Spleen (tissue), 11 donors: ENCODE measurements at regions not wholly inside any gene's neighbourhood (a gene's known extent, or its start where the extent isn't known, plus 50 kb on each side); places are given as distances from the start of the nearest gene placed in this dataset.
A peak's percentile ranks its signal among the peaks of the same experiment; 100 is the strongest.

Experiments
- DNase-seq: peaks from one replicate; pipeline ENCODE4 v3.0.0-alpha.2; 2020
- H3K27ac ChIP-seq, 8 donors: fragments of 200-600 bp; sonication (generic) in 7 of 8; 1 replicate in 4 of 8; 2 replicates in 4 of 8; pipeline versions ENCODE4 v1.5.0 to v1.8.0; 2016 to 2021; ENCODE audit warnings: inconsistent platforms in 4 of 8, mild to moderate bottlenecking in 4 of 8, moderate library complexity in 1 of 8
- H3K27me3 ChIP-seq, 7 donors: fragments of 200-600 bp; sonication (generic) in 6 of 7; replicated peaks in 1 of 7; 1 replicate in 4 of 7; 2 replicates in 3 of 7; pipeline versions ENCODE4 v1.5.0 to v1.8.0; 2016 to 2021; ENCODE audit warnings: inconsistent platforms in 3 of 7, mild to moderate bottlenecking in 1 of 7
- H3K36me3 ChIP-seq, 6 donors: fragments of 200-600 bp; sonication (generic) in 5 of 6; 1 replicate in 4 of 6; 2 replicates in 2 of 6; pipeline versions ENCODE4 v1.5.0 to v1.8.0; 2016 to 2021; ENCODE audit warnings: inconsistent platforms in 2 of 6
- H3K4me1 ChIP-seq, 6 donors: fragments of 200-600 bp; sonication (generic) in 5 of 6; 1 replicate in 3 of 6; 2 replicates in 3 of 6; pipeline versions ENCODE4 v1.5.0 to v1.8.0; 2016 to 2021; ENCODE audit warnings: inconsistent platforms in 3 of 6
- H3K4me3 ChIP-seq, 8 donors: fragments of 200-600 bp; sonication (generic) in 7 of 8; 1 replicate in 4 of 8; 2 replicates in 4 of 8; pipeline versions ENCODE4 v1.5.0 to v1.8.0; 2016 to 2021; ENCODE audit warnings: inconsistent platforms in 4 of 8, mild to moderate bottlenecking in 4 of 8, moderate library complexity in 2 of 8
- H3K9me3 ChIP-seq, 8 donors: fragments of 200-600 bp; sonication (generic) in 7 of 8; 1 replicate in 4 of 8; 2 replicates in 4 of 8; pipeline versions ENCODE4 v1.5.0 to v1.8.0; 2016 to 2021; ENCODE audit warnings: inconsistent platforms in 4 of 8
- POLR2A ChIP-seq, 3 donors: fragments of 450-650 bp; IDR thresholded peaks; one replicate each; pipeline ENCODE4 v1.5.1; 2017; ENCODE audit warnings: antibody characterized with exemption in 3 of 3, mild to moderate bottlenecking in 1 of 3
- POLR2AphosphoS5 ChIP-seq, 3 donors: sonication (generic); formaldehyde crosslinking; IDR thresholded peaks; one replicate each; pipeline ENCODE4 v1.5.1; 2017; ENCODE audit warnings: antibody characterized with exemption in 3 of 3
- WGBS, 5 donors: extraction: QIAGEN DNeasy Blood & Tissue Kit in 3 of 5; methylation state at CpG; one replicate each; pipeline versions ENCODE4 v1.1.5 to v1.1.7; 2013 to 2018; 5-methylcytosine and 5-hydroxymethylcytosine counted together
- intact Hi-C: fragments of 100-400 bp; cut with DNase I; formaldehyde crosslinking; loops from one replicate; pipeline ENCODE4 v1.15.0; 2023; ENCODE audit warnings: low total_unique reads
- TF ChIP-seq, protein P1 (sequence below), 11 experiments: fragments of 200-600 bp in 7 of 11; fragments of 450-650 bp in 4 of 11; sonication (generic) in 4 of 11; IDR thresholded peaks in 8 of 11; conservative IDR thresholded peaks in 3 of 11; 1 replicate in 7 of 11; 2 replicates in 4 of 11; pipeline versions ENCODE4 v1.4.0 to v1.8.0; 2016 to 2021; ENCODE audit warnings: antibody characterized with exemption in 11 of 11, inconsistent platforms in 4 of 11, mild to moderate bottlenecking in 1 of 11
- donor health status: healthy with polysubstance abuse.
- donor health status: DM: no; HTN: no; CAD: no; lungs with moderate emphysema.
- donor health status: DM: no; HTN: no; CAD: no.
- donor health status: Bipolar disorder and iron deficiency.
- donor health status: healthy.
- donor health status: DM: no; HTN: no; CAD: no.
- donor health status: DM: yes; HTN: yes; CAD: no.

DNA sequence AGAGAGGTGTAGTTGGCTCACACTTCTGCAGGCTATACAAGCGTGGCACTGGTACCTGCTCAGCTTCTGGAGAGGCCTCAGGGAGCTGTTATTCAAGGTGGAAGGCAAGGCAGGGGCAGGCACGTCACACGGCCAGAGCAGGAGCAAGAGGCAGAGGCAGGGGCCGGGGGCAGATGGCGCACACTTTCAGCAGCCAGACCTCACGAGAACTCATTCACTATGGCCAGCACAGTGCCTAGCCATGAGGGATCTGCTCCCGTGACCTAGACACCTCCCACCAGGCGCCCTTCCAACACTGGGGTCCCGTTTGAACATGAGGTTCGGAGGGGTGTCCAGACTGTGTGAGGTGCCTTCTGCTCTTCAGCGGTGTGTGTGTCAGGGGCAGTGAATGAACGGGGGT lies 71.0 kb upstream of the FCN1 start:
- Histone ChIP-seq H3K27me3 (peaks cover 0 to 16% (median 0%) of the 10 kb centered on the region in 7 donors), H3K36me3 (no peaks in the 10 kb centered on the region), H3K9me3 (peaks cover 0 to 34% (median 11%) of the 10 kb centered on the region in 8 donors), H3K4me3 (no peak overlapping the region), H3K27ac (no peak overlapping the region), H3K4me1 (no peaks in the 10 kb centered on the region)
- no peak for TF ChIP-seq POLR2A (IDR thresholded peaks at IDR 0.05)
- TF ChIP-seq, protein P1, sequence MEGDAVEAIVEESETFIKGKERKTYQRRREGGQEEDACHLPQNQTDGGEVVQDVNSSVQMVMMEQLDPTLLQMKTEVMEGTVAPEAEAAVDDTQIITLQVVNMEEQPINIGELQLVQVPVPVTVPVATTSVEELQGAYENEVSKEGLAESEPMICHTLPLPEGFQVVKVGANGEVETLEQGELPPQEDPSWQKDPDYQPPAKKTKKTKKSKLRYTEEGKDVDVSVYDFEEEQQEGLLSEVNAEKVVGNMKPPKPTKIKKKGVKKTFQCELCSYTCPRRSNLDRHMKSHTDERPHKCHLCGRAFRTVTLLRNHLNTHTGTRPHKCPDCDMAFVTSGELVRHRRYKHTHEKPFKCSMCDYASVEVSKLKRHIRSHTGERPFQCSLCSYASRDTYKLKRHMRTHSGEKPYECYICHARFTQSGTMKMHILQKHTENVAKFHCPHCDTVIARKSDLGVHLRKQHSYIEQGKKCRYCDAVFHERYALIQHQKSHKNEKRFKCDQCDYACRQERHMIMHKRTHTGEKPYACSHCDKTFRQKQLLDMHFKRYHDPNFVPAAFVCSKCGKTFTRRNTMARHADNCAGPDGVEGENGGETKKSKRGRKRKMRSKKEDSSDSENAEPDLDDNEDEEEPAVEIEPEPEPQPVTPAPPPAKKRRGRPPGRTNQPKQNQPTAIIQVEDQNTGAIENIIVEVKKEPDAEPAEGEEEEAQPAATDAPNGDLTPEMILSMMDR (IDR thresholded peaks at IDR 0.05 in 8 of 11, conservative IDR thresholded peaks at IDR 0.05 in 3 of 11) = no peak
- no peak for TF ChIP-seq POLR2AphosphoS5 (IDR thresholded peaks at IDR 0.05)
- intact Hi-C loops = loop anchor here (10.0 kb wide), 1 partner anchor 294 kb away; no protein-coding TSS in a partner anchor
- WGBS, 5 donors = 73 to 91% (median 84%) methylated on average over 9 to 12 of the region's 12 CpGs
- DNase-seq = peak; percentile 38

DNA sequence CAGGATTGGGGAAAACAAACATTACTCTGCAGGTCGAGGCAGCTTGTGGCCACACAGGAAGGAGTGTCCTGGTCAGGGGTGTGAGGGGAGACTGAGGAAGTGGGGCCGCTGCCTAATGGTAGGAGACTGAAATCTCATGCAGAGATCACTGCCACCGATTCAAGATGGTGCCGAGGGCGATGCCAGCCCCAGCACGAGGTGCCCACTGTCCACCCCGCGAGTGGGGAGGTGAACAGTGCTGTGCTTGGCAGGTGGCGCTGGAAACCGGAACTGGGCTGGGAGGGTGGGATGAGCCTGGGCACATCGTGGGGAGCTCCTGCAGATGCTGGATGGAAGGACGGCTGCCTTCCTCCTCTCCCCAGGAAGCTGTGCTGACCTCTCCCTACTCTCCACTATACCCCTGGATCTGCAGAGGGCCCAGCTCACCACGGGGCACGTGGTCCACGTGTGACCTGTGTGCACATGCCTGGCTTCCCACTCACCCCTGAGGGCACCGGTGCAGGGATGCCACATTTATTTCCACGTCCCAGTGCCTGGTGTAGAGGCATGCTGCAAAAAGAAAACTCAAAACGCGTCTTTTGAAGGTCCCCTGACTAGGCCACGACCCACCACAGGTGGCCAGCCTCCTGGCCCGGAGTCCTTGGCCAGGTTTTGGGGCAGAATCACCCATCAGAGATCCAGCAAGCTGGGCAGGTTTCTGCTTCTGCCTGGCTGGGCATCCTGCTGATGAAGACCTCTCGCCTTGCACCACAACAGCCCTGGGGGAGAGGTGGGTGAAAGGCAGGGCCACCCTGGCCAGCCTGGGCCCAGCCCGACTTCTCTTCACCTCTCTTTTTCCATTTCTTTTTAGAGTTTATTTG lies 71.7 kb upstream of the FCN1 start:
- H3K9me3 ChIP-seq = peaks cover 0 to 30% (median 11%) of the 10 kb centered on the region in 8 donors
- peak; percentile 50 for DNase-seq
- TF ChIP-seq POLR2A (IDR thresholded peaks at IDR 0.05) (no peak), POLR2AphosphoS5 (IDR thresholded peaks at IDR 0.05) (no peak)
- TF ChIP-seq, protein P1 (IDR thresholded peaks at IDR 0.05 in 8 of 11, conservative IDR thresholded peaks at IDR 0.05 in 3 of 11) = no peak
- peaks cover 0 to 12% (median 0%) of the 10 kb centered on the region in 7 donors for H3K27me3 ChIP-seq
- no peaks in the 10 kb centered on the region for H3K4me1 ChIP-seq
- intact Hi-C loops = loop anchor here (10.0 kb wide), 1 partner anchor 295 kb away; no protein-coding TSS in a partner anchor
- no peaks in the 10 kb centered on the region for H3K36me3 ChIP-seq
- no peak overlapping the region for H3K4me3 ChIP-seq
- H3K27ac ChIP-seq = no peak overlapping the region
- 78 to 82% (median 79%) methylated on average over 22 to 23 of the region's 23 CpGs for WGBS, 5 donors

DNA sequence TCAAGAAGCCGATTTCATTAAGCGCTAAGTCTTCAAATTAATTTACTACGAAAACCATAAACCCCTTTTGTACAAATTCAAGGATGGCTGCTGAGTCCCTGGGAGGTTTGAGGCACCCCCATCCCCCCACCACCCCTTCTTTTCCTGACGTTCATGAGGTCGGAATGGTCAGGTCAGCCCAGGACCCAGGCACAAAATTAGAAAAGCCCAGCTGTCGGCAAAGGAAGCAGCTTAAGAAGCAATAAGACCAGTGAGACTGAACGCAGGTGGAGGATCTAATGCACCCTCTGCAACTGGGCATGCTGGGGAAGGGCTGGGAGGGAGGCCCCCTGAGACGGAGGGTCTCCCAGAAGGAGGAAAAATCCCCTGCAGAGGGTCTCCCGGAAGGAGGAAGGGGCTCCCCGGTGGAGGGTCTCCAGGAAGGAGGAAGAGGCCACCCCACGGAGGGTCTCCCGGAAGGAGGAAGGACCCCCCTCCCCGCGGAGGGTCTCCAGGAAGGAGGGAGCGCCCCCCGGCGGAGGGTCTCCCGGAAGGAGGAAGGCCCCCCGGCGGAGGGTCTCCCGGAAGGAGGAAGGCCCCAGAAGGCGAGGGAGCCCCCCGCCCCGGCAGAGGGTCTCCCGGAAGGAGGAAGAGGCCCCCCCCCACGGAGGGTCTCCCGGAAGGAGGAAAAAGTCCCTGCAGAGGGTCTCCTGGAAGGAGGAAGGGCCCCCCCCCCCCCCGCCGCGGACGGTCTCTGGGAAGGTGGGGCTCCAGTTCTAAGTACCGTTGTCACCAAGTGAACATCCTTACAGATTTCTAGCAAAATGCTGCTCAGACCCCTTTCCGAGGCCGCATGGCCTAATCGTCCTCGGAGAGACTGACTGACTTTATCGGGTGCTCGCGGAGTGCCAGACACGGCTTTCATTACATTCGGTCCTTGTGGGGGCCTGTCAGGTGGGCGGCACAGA lies 74.4 kb upstream of the FCN1 start:
- Histone ChIP-seq H3K4me1 (no peaks in the 10 kb centered on the region), H3K9me3 (peaks cover 0 to 12% (median 8%) of the 10 kb centered on the region in 8 donors), H3K27ac (peak overlapping the region in 5 of 8 donors; percentile 2 to 45 (median 31)), H3K27me3 (peaks cover 0 to 17% (median 0%) of the 10 kb centered on the region in 7 donors), H3K4me3 (no peak overlapping the region), H3K36me3 (no peaks in the 10 kb centered on the region)
- WGBS, 5 donors = 71 to 83% (median 74%) methylated on average over 20 to 42 of the region's 42 CpGs
- no peak for TF ChIP-seq POLR2AphosphoS5 (IDR thresholded peaks at IDR 0.05)
- TF ChIP-seq POLR2A (IDR thresholded peaks at IDR 0.05) = no peak
- TF ChIP-seq, protein P1 (IDR thresholded peaks at IDR 0.05 in 8 of 11, conservative IDR thresholded peaks at IDR 0.05 in 3 of 11) = no peak
- intact Hi-C loops = no loop called here
- no peak for DNase-seq
